Mucosa of gallbladder (tissue), 1 donor: ENCODE measurements at regions not wholly inside any gene's neighbourhood (a gene's known extent, or its start where the extent isn't known, plus 50 kb on each side); places are given as distances from the start of the nearest gene placed in this dataset.

Source experiments
- DNase-seq: peaks from one replicate; pipeline ENCODE4 v3.0.0-alpha.2; 2020; ENCODE audit warnings: low spot score
- donor health status: DM: no; HTN: no; CAD: no.

DNA sequence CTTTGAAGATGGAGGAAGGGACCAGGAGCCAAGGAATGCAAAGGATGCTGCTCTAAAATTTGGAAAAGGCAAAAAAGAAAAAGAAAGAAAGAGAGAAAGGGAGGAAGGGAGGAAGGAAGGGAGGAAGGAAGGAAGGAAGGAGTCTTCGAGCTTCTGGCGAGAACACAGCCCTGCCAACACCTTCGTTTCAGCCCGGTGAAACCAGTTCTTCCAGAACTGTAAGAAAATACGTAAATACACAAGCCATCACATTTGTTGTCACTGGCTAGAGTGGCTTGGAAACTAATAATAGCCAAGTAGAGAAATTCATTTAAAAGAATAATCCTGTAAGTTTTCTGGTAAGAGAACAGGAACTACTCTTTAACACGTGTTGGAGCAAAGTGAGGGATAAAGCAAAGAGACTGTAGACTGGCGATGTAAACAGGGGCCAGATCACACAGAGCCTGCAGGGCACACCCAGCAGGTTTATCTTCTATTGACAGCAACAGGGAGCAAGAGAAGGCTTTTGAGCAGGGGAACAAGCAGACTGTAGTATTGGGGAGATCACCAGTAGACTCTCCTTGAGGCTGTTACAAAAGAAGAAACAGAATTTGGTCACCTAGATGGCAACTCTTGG, 188.7 kb upstream of the MPHOSPH6 start:
- no peak for DNase-seq

DNA sequence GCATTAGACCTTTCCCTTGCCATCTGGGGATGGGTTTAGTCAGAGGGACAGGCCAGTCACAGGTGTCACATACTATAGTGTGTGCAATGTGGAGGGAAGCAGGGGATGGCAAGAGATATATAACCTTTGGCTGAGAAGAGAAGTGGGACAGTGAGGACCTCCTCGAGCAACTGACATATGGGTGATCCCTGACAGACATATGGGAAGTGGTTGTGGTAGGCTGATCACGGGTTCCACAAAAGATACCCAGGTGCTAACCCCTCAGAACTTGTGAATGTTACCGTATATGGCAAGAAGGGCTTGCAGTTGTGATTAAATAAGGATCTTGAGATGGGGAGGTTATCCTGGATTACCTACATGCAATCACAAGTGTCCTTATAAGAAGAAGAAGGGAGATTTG, 188.1 kb upstream of the MPHOSPH6 start:
- DNase-seq = no peak

DNA sequence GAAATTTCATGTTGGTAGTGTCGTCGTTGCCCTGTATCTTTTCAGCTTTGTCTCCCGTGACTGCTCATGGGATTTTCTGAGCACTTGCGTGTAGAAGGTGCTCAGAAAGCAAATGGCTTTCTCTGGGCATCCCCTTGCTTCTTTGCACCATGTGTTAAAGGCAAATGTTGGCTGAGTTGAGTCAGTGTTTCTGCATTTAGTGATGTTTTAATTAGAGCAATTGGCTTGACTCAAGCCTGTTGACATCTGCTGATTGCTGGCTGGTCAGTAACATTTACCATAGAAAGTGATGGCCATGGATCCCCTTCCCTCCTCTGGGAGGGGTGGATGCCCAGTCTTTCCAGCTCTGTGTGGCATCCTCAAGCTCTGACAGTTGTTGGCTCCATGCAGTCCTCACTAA, 187.2 kb upstream of the MPHOSPH6 start:
- no peak for DNase-seq

DNA sequence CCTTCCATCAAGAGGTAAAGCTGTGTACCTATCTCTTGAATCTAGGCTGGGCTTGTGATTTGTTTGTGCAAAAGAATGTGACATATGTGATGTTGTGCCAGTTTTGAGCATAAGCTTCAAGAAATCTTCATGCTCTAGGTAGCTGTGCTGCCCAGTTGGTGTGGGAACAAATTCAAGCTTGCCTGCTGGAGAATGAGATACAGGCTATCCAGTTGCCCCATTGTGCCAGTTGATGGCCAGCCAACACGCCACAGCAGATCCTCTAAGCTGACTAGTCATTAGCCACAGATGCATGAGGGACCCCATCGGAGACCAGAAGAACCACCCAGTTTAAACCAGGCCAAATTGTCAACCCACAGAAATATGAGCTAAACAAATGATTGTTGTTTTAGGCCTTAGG, 180.5 kb upstream of the MPHOSPH6 start:
- no peak for DNase-seq

DNA sequence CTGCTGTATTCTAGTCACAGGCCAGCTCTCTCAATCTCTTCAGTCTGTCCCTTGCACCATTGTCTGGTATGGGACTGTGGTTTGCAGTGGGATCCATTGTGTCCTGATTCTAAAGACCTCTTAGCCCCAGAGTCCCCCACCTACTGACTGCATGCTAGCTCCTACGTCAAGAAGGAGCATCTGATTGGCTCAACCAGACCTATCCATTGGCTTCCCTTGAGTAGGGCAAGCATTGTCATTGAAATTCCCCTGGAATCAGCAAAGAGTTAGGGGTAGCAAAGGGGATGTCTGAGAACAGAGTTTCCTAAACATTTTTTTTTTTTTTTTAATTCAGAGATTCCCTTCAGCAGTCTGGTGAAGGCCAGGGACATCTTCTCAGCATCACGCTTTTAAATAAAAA, 175.3 kb upstream of the MPHOSPH6 start:
- DNase-seq = no peak

DNA sequence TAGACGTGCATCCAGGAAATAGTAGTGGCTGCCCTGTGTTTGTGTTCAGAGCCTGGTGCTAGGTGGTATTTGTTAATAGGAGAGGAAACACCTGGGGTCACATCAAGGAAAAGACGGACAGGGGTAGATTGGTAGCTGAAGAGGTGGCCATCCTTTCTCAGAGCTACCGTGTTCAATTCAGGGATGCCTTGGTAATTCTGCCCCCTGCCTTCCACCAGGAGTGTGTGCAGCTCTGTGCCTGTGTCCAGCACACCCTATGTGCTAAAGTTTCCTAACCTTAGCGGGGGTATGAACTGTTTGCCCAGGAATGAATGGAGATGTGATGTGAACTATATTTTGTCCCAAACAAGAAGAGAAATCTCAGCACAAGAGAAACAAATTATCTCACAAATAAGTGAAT, 174.1 kb upstream of the MPHOSPH6 start:
- DNase-seq = peak; percentile 11

DNA sequence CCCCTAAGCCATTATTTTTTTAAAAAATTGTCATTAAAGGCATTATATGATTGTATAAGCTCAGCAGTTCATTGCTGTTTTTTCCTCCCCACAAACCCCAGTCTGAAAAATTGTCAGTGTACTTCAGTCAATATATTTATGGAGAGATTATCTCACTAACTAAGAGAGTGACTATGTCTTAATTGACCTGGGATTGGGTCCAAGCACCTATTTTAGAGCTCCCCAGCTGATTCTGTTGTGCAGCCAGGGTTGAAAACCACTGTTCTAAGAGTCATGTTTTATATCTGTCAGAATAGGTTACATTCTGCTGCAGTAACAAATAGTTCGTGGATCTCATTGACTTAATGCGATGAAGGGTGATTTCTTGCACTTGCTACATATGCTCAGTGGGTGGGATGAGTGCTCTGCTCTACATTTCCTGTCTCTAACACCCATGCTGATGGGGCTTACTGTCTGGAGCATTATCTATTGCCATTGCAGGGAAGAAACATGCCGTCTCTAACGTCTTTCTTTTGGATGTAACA, 171.2 kb upstream of the MPHOSPH6 start:
- DNase-seq = no peak

DNA sequence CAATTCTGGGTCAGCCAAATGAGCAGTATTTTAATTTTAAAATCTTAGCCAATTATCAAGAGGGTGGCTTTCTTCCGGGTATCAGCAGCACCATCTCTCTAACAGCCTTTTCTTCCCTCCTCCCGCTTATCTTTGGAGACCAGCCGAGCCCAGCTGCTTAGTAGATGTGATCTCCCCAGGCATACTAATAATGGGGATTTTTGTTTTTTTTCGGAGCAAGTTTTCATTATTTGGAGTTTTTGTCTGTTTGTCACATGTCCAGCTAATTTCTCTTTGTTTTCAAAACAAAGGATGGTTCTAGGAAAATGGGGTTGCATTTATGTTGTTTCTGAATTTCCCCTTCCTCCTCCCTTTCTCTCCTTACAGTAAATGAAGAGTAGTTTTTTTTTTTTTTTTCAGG, 170.5 kb upstream of the MPHOSPH6 start:
- DNase-seq = no peak

DNA sequence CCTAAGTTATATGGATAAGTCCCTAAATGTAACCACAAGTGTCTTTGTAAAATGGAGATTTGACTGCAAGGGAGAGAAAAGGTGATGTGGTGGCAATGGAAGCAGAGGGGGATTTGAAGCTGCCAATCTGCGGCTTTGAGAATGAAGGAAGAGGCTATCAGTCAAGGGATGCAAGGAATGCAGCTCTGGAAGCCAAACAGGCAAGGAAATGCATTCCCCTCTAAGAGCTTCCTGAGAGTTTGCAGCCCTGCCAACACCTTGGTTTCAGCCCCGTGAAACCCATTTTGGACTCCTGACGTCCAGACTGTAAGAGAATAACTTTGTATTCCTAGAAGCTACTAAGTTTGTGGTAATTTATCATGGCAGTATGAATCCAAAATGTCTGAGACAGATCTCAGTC, 167.3 kb upstream of the MPHOSPH6 start:
- DNase-seq = no peak

DNA sequence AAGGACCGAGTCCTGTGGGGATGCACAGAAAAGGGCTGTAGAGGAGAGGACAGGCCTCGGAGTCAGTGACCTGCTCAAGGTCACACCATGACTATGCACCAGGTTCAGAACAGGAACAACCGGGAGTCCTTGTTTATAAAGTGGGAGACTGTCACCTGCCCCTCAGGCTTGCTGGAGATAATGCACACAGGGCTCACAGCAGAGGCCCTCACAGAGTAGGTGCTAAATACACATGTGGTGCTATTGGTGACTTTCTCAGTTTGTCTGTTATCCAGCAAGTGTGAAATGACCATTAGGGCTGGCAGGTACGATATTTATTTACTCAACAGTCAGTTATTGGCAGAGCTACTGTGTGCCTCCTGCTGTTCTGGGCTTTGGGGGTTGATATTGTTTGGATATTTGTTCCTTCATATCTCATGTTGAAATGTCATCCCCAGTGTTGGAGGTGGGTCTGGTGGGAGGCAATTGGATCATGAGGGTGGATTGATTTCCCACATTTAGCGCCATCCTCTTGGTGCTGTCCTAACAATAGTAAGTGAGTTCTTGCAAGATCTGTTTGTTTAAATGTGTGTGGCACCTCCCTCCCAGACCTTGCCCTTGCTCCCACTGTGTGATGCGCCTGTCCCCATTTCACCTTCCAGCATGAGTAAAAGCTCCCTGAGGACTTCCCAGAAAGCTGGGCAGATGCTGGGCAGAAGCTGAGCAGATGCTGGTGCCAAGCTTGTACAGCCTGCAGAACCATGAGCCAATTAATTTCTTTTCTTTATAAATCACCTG, 162.1 kb upstream of the MPHOSPH6 start:
- DNase-seq = no peak

DNA sequence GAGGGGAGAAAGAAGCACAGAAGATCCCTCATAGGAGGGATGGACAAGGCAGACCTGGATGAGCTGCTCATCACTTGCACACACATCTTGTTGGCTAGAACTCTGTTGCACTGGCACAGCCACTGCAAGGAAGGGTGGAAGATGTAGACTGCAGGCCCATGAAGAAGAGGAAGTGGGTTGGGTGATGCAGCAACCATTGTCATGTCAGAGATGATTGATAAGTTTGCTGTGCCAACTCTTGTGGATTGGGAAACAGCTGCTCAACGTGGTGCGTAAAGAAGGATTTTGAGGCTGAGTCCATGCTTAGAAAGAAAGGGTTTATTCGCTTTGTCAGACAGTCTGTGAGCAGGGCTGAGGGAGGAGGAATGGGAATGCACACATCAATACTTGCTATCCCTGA, 161.4 kb upstream of the MPHOSPH6 start:
- no peak for DNase-seq

DNA sequence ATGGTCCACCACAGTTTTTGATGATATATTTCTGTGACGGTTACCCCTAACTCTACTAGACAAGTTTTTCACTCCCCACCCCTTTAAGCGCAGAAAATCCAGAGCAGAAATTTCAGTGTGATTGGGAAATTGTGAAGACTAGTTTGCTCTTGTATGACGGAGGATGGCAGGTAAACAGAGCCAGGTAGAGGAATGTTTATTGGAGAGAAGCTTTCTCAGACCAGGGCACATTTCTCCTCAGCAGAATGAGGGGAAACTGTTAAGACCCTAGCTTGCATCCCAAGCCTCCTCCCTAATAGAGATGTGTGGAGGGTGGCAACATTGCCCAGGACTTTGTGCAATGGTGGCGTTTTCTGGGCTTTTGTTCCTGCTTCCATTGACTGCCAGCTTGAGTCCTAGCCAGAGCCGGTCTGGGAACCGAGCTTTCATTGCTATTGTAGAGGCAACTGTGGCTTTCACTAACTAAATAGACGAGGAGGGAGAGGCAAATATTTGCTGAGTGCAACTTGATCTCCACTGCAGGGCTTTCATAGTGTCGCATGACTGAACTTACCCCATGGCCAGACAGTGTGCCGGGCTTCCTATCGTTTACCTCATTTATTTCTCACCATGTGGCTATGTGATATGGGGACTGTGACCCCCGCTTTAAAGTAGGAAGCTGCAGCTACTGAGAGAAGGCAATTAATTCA, 159.6 kb upstream of the MPHOSPH6 start:
- DNase-seq = no peak

DNA sequence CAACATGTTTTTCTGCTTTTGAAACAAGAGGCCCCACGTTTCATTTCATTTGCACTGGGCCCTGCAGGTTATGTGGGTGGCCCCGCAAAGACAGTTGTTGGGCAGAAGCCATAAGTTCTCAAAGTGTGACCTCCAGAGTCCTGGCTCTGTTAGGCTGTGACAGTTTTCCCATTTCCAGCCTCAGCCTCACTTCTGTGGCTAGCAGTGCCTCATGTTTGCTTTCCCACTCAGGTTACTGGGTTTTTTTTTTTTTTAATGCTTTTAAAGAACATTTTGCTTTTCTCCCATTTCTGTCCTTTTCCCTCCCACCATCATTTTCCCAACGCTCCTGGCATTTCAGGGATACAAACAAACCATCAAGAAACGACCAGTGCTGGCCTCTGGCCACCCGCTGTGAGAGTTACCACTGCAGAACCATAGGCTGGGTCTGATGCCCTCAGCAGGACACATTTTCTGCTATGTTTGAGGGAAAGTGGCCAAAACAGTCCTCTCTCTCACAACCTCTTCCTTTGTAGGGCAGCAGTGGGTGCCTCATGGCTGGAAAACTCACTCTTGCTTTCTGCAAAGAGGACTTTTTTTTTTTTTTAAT, 159.0 kb upstream of the MPHOSPH6 start:
- DNase-seq = no peak

DNA sequence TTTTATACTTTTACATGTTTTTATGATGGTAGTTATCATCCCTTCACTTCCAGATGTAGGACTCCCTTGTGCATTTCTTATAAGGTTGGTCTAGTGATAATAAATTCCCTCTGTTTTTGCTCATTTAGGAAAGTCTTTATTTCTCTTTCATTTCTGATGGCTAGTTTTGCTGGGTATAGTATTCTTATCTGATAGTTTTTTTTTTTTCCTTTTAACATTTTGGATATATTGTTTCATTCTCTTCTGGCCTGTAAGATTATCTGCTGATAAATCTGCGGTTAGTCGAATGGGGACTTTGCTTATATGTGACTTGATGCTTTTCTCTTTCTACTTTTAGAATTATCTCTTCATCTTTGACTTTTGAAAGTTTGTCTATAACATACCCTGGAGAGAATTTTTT, 153.1 kb upstream of the MPHOSPH6 start:
- no peak for DNase-seq

DNA sequence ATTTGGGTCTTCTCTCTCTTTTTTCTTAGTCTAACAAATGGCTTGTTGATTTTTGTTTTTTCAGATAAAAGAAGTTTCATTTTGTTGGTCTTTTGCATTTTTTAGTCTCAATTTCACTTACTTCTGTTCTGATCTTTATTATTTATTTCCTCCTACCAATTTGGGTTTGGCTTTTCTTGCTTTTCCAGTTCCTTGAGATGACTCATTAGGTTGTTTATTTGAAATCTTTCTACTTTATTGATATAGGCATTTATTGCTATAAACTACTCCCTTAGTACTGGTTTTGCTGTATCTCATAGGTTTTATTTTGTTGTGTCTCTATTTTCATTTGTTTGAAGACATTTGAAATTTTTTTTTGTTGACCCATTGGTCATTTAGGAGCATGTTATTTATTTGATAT, 152.2 kb upstream of the MPHOSPH6 start:
- no peak for DNase-seq

DNA sequence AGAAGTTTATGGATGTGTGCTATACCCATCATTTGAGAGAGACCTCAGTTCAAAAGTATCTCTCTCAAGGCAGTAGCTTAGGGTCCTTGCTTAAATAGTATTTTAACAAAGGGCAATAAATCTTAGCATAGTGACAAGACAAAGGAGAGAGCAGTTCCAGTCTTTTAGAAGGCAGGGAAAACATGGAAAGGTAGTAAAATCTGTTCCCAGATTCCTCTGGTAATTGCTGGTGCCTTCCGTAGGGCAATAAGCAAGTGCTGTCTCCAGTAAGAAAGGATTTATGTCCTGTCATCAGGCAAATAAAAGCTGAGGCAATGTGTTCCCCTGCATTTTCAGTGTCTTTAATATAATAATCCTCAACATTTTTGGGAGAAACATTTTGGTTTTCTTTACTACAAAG, 149.0 kb upstream of the MPHOSPH6 start:
- no peak for DNase-seq

DNA sequence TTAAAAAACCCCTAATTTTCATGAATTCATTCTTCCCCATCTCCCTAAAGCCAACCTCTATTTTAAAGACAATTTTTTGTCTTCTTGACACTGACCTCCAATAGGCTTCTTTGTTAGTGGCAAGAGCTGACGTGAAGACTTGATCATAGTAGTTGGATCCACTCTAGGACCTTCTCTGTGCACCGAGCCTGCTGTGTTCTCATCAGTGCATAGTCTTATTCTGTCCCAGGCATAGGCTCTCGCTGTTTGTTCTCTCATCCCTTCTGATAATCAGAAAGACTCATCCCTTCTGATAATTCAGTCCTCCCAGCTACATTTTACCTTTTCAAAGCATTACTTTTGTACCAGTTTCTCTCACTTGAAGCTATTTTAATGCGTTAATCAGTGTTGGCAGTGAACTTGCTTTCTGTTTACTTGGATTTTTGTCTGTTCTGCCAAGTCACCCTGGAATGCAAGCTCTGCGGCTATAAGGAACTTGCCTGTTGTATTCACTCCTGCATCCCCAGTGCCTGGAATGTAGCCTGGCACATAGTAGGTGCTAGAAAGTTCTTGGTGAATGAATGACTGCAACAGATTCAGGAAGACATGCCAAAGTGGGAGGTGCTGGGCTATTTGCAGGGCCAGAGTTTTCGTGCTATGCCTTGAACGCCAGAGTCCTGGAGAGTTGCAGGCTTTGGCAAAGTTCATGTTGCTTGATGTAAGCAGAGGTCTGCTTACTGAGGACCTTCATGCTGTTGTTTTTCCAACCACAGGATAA, 147.6 kb upstream of the MPHOSPH6 start:
- no peak for DNase-seq

DNA sequence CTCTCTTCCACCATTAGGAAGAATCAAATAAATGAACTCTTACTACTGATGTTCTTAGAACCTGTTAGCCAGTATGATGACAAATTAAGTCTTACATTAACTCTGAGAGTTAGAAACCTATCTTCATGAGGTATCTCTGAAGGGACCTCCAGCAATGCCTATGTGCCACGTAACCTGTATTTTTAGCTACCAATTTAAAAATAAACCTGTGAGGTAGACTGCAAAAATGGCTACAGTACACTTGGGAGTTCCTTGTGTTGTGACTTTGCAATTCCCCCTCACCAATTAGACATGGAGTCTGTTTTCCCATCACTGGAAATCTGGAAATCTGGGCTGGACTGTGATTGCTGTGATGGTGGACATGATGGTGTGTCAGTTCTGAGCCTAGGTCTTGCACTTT, 143.7 kb upstream of the MPHOSPH6 start:
- DNase-seq = no peak

DNA sequence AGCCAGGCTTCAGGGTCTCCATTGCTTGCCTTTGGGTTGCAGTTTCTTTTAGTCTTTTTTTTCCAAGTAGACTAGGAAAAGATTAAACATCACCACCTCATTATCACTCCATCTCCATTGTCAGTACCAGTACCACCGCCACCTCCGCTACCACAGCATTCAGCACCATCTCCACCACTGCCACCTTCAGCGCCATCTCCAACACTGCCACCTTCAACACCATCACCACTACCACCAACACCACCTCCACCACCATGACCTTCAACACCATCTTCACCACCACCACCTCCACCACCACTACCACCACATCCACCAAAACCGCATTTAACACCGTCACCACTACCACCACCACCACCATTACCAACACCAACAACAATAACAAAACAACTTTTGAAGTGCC, 141.5 kb upstream of the MPHOSPH6 start:
- DNase-seq = no peak

DNA sequence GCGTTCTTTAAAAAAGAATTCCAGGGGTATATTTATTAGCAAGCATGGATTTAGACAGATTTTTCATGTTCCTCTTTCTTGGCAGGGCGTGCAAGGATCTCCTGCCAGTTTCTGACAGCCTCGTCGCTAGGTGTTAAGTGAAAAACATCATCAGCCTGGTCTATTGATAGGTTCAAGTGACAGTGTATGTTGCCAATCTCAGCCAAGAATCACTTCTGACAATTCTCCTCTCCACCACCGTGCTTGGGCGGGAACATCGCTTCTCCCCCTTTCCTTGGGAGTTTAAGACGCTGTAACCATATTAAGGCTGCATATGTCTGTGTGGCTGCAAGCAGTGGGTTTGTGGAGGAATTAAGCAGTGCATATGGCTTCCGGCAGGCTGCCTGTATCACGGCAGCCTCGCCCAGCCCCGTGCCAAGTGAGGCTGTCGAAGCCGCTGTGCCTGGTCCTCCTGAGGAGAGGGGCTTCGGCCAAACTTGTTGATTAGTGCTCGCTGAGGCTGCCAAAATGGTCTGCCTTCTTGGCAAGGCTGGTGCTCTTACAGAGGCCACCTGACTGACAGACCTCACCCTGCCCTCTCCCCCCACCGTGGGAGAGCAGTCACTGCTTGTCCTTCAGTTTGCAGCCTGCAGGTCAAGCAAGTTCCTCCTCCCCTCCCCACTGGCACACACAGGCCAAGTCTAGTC, 132.2 kb upstream of the MPHOSPH6 start:
- DNase-seq = no peak

DNA sequence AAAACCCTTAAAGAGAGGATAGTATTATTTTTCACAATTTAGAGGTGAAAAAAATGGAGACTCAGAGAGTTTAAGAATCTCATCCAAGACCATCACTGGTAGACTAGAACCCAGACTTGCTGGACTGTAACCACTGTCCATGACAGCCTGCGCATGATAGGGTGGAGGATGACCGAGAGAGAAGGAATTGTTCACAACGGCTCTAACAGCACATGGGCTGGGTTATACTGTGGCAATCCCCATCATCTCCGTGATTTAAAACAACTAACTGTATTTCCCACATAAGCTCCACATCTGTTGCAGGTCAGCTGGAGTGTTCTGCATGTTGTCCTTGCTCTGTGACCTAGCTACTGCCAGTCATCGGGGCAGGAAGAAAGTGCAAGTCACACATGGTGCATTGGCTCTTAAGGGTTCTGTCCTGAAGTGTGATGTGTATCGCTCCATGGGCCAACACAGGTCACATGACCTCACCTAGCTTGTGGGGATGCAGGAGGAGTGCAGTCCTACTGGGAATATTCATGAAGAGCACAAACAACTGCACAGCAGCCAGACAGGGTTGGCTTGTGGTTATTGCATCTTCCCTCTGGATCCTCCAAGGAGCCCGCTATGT, 131.2 kb upstream of the MPHOSPH6 start:
- DNase-seq = no peak
